ENCODE measurements at regions not wholly inside any gene's neighbourhood (a gene's known extent, or its start where the extent isn't known, plus 50 kb on each side); places are given as distances from the start of the nearest gene placed in this dataset.

GRCh38 chr4:108303488-108304177 is 134.9 kb upstream of the LEF1 start:
- DNase-seq = no peak
- Histone ChIP-seq H3K4me3 (no peak overlapping the region), H3K9me3 (no peaks in the 10 kb centered on the region), H3K36me3 (no peaks in the 10 kb centered on the region), H3K27me3 (no peaks in the 10 kb centered on the region)

GRCh38 chr4:108301545-108302251 is 133.0 kb upstream of the LEF1 start:
- H3K4me3 ChIP-seq = no peak overlapping the region
- no peaks in the 10 kb centered on the region for H3K9me3 ChIP-seq
- DNase-seq = no peak
- no peaks in the 10 kb centered on the region for H3K27me3 ChIP-seq
- no peaks in the 10 kb centered on the region for H3K36me3 ChIP-seq

GRCh38 chr4:108297605-108298004 is 128.9 kb upstream of the LEF1 start:
- no peaks in the 10 kb centered on the region for H3K27me3 ChIP-seq
- H3K4me3 ChIP-seq = no peak overlapping the region
- DNase-seq = no peak
- H3K36me3 ChIP-seq = no peaks in the 10 kb centered on the region
- H3K9me3 ChIP-seq = no peaks in the 10 kb centered on the region

- DNase-seq = no peak
- Histone ChIP-seq H3K4me3 (no peak overlapping the region), H3K9me3 (no peaks in the 10 kb centered on the region), H3K36me3 (no peaks in the 10 kb centered on the region), H3K27me3 (no peaks in the 10 kb centered on the region)
These were observed 123.5 kb upstream of the LEF1 start for GRCh38 chr4:108292229-108292628.

DNA sequence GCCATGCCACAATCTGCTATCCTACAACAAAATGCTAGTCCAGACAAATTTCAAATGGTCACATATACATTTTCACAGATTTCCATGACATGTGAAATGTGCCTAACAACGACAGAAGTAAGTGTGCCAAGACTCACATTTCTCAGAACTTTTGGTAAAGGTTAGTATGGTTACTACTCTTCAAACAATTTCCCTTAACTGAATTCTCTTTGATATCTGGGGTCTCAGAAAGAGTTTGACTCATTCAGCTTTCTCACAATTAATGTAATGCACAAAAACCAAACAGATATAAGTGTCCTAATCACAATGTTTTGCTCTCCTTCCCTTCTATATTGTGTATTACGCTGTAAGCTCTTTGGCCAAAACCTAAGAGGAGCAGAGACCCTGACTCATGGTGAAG is 122.4 kb upstream of the LEF1 start:
- Histone ChIP-seq H3K4me3 (no peak overlapping the region), H3K36me3 (no peaks in the 10 kb centered on the region), H3K9me3 (no peaks in the 10 kb centered on the region), H3K27me3 (no peaks in the 10 kb centered on the region)
- DNase-seq = no peak

DNA sequence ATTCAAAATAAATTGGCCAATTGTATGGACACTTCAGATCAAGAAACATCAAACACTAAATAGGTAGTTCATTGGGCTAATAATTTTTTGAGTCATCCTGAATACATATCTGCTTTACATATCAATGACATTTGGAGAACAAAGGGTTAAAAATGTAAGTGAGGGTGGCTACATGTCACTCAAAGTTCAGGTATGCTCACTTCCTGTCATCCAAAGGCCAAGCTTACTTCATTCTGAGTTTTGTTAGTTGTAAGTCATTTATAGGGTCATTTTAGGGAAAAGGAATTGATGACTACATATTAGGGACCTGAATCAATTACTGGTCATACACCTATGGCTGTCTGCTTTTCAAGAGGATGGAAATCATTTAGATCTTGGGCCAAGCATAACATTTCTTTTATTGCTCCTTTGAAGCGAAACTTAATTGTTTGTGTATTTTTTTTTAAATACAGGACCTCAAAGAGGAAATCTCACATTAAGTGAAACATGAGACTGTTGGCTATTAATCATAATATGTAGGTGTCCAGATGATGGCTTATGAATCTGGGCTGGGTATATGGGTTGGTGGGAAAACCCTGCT is 119.2 kb upstream of the LEF1 start:
- H3K4me3 ChIP-seq = no peak overlapping the region
- no peaks in the 10 kb centered on the region for H3K36me3 ChIP-seq
- no peaks in the 10 kb centered on the region for H3K9me3 ChIP-seq
- no peak for DNase-seq
- no peaks in the 10 kb centered on the region for H3K27me3 ChIP-seq

GRCh38 chr4:108280072-108280471 is 111.3 kb upstream of the LEF1 start:
- Histone ChIP-seq H3K36me3 (no peaks in the 10 kb centered on the region), H3K27me3 (no peaks in the 10 kb centered on the region)

GRCh38 chr4:108276690-108277089 is 108.0 kb upstream of the LEF1 start:
- H3K9me3 ChIP-seq = no peaks in the 10 kb centered on the region
- no peak overlapping the region for H3K4me3 ChIP-seq
- no peaks in the 10 kb centered on the region for H3K27me3 ChIP-seq
- no peaks in the 10 kb centered on the region for H3K36me3 ChIP-seq
- DNase-seq = no peak

More at GRCh38 chr4:108280072-108280471, 111.3 kb upstream of the LEF1 start:
- no peak for DNase-seq
- no peaks in the 10 kb centered on the region for H3K9me3 ChIP-seq
- H3K4me3 ChIP-seq = no peak overlapping the region

DNA sequence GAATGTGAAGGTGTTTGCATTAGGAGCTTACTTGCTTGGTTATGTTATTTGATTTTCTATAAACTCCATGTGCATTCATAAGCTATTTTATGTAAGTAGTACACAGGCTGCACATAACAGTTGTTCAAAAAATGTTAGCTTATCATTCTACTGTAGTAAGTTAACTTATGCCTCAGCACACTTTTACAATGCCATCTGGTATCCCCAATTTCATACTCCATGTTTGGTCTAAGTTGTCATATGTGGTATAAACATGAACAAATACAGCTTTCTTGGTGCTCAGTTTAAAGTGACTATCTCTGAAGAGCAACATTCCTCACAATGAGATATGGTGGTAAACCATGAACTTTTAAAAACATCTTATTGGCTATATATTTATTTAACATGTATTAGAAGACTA is 104.3 kb upstream of the LEF1 start:
- H3K9me3 ChIP-seq = no peaks in the 10 kb centered on the region
- no peaks in the 10 kb centered on the region for H3K27me3 ChIP-seq

GRCh38 chr4:108272561-108272960 is 103.8 kb upstream of the LEF1 start:
- no peak overlapping the region for H3K4me3 ChIP-seq
- H3K9me3 ChIP-seq = no peaks in the 10 kb centered on the region
- H3K27me3 ChIP-seq = no peaks in the 10 kb centered on the region
- H3K36me3 ChIP-seq = no peaks in the 10 kb centered on the region
- DNase-seq = no peak

More for the DNA sequence above, 104.3 kb upstream of the LEF1 start:
- Histone ChIP-seq H3K36me3 (no peaks in the 10 kb centered on the region), H3K4me3 (no peak overlapping the region)
- DNase-seq = no peak

GRCh38 chr4:108272046-108272445 is 103.3 kb upstream of the LEF1 start:
- Histone ChIP-seq H3K4me3 (no peak overlapping the region), H3K9me3 (no peaks in the 10 kb centered on the region), H3K36me3 (no peaks in the 10 kb centered on the region), H3K27me3 (no peaks in the 10 kb centered on the region)
- no peak for DNase-seq

DNA sequence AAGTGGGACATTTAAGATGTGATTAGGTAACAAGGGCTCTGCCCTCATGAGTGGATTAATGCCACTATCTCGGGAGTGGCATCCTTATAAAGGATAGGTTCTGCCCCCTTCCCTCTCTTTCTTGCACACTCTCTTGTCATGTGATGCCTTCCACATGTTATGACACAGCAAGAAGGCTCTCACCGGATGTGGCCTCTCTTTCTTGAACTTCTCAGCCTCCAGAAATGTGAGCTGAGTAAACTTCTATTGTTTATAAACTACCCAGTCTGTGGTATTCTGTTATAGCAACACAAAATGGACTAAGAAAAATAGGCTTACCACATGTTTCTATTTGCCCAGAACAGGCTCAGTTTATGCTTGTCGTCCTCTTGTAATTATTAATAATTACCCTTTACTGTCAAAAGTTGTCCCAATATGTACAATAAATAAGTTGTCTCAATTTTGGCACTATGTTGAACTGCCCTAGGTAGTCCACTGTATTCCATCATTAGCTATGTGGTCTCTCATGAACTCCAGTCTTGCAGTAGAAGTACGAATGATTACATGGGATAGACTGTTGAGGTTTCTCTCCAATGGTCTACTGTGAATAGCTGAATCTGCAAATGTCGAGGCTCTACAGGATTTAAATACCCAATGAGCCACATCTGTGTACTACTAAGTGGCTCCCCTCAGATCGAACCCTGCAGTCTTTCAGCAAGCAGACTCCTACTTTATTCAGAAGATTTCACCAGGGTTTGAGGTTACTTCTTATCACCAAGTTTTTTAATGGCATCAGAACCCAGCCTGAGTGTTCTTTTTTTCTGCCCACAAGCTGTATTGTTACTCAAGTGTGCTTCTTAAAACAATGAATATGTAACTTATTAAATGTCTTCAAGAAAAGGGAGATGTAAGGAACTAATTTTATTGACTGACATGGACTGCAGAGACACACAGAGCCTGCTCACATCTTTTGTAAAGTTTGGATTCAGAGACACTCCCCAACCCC is 102.0 kb upstream of the LEF1 start:
- H3K4me3 ChIP-seq = no peak overlapping the region
- no peaks in the 10 kb centered on the region for H3K27me3 ChIP-seq
- DNase-seq = no peak
- H3K36me3 ChIP-seq = no peaks in the 10 kb centered on the region
- no peaks in the 10 kb centered on the region for H3K9me3 ChIP-seq

DNA sequence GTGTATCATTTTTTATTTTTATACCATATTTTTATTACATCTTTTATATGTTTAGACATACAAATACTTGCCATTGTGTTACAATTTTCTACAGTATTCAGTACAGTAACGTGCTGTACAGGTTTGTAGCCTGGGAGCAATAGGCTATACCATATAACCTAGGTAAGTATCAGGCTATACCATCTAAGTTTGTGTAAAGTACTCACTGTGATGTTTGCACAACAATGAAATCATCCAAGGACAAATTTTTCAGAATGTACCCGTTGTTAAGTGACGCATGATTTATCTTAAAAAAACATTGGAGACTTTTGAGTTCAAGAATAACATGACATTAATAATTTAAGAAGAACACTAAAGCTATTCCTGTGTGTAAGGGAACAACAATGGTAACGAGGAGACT is 96.0 kb upstream of the LEF1 start:
- no peaks in the 10 kb centered on the region for H3K9me3 ChIP-seq
- no peak for DNase-seq

GRCh38 chr4:108263057-108263456 is 94.3 kb upstream of the LEF1 start:
- no peak for DNase-seq
- Histone ChIP-seq H3K36me3 (no peaks in the 10 kb centered on the region), H3K27me3 (no peaks in the 10 kb centered on the region), H3K4me3 (no peak overlapping the region), H3K9me3 (no peaks in the 10 kb centered on the region)

More for the DNA sequence above, 96.0 kb upstream of the LEF1 start:
- Histone ChIP-seq H3K4me3 (no peak overlapping the region), H3K27me3 (no peaks in the 10 kb centered on the region), H3K36me3 (no peaks in the 10 kb centered on the region)

DNA sequence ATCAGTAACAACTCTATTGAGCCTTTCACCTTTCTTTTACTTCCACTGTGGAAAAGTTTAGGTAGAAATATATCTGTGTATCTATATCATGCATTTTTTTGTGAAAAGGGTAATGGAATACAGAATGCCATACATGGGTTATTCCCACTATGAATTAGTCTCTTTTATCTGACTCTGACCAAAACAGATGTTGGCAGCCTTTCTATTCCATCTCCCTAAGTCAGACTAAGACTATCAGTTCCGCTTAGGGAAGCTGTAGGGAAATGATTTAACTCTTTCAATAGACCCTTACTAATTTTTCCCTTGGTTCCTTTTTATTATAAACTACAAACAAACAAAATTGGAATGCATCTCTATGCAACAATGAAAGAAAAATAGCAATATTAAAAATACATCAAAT is 92.3 kb upstream of the LEF1 start:
- no peaks in the 10 kb centered on the region for H3K9me3 ChIP-seq
- DNase-seq = no peak
- no peaks in the 10 kb centered on the region for H3K36me3 ChIP-seq
- H3K4me3 ChIP-seq = no peak overlapping the region
- H3K27me3 ChIP-seq = no peaks in the 10 kb centered on the region

DNA sequence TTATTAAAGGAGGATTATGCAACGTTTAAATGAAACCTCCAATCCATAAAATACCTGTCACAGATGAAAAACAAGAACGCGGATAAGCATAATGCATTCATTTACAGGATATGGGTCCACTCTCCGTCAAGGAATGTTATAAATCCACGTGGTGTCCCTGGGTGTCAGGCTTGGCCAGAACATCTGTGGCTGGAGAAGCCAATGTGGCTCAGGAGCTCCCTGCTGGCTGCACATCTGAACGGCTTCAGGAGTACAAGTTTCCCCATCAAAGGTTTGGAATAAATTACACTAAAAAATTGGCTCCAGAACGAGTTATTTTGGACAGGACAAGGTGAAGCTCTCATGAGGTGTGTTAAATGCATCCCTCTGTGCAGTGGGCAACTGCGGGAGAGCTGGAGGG is 87.8 kb upstream of the LEF1 start:
- no peak for DNase-seq
- Histone ChIP-seq H3K4me3 (no peak overlapping the region), H3K27me3 (no peaks in the 10 kb centered on the region), H3K36me3 (no peaks in the 10 kb centered on the region), H3K9me3 (no peaks in the 10 kb centered on the region)

GRCh38 chr4:108255203-108255747 is 86.5 kb upstream of the LEF1 start:
- Histone ChIP-seq H3K27me3 (no peaks in the 10 kb centered on the region), H3K4me3 (no peak overlapping the region), H3K36me3 (no peaks in the 10 kb centered on the region), H3K9me3 (no peaks in the 10 kb centered on the region)
- no peak for DNase-seq

Data from MG63 (cell line).